K562 (cell line): ENCODE measurements at regions not wholly inside any gene's neighbourhood (a gene's known extent, or its start where the extent isn't known, plus 50 kb on each side); places are given as distances from the start of the nearest gene placed in this dataset.
A peak's percentile ranks its signal among the peaks of the same experiment; 100 is the strongest.

Source experiments
- ATAC-seq: fragments of 200-7000 bp; cut with Tn5 transposase; 3 replicates; pipeline ENCODE4 v1.9.1; 2020; ENCODE audit warnings: moderate library complexity
- BruUV-seq: library from RNA; stranded (reverse); fragments of 400-500 nt; replicated peaks from 2 replicates; lab custom pipeline; 2021; lab: Mats Ljungman, UMichigan
- CTCF ChIA-PET: fragments of 300-600 bp; formaldehyde crosslinking; extraction: SDS; loops from one replicate; lab custom pipeline; 2021; ENCODE audit warnings: low intra/inter-chr PET ratio; lab: Yijun Ruan, JAX
- POLR2A ChIA-PET: fragments of 300-600, 350-650 bp; sonication (Branson Sonifier 250); formaldehyde crosslinking; extraction: SDS; loops from one replicate; lab custom pipeline; 2021; ENCODE audit warnings: antibody characterized with exemption, inconsistent platforms; lab: Yijun Ruan, JAX
- DNase-seq, 4 experiments: peaks; one replicate each; pipeline versions ENCODE4 v3.0.0 to v3.0.0-alpha.2; 2011 to 2018; ENCODE audit warnings: low spot score in 3 of 4, mixed read lengths in 3 of 4; ENCODE audit errors: extremely low read depth in 1 of 4
- FAIRE-seq: peaks from 2 replicates; lab custom pipeline; 2011; peaks lifted over from hg19 to GRCh38; lab: Jason Lieb, UNC
- H2AFZ ChIP-seq: 2 replicates; pipeline ENCODE4 v1.6.0; 2011; ENCODE audit warnings: low read depth, low read length, control low read depth, inconsistent platforms
- H3K27ac ChIP-seq: fragments of 200-600 bp; 3 replicates; pipeline ENCODE4 v1.8.0; 2011; ENCODE audit warnings: low read depth, mild to moderate bottlenecking, control low read depth, inconsistent platforms, low read length, moderate library complexity, mixed read lengths; ENCODE audit errors: extremely low read depth
- H3K27me3 ChIP-seq, 2 experiments: fragments of 300-600 bp in 1 of 2; 2 replicates in 1 of 2; 3 replicates in 1 of 2; pipeline versions ENCODE4 v1.6.0 to v1.8.0; 2011; ENCODE audit warnings: inconsistent platforms in 2 of 2, low read length in 2 of 2, mild to moderate bottlenecking in 1 of 2, mixed read lengths in 1 of 2, moderate library complexity in 1 of 2; ENCODE audit not compliant: control insufficient read depth in 2 of 2, insufficient read depth in 2 of 2
- H3K36me3 ChIP-seq: fragments of 300-600 bp; 3 replicates; pipeline ENCODE4 v1.8.0; 2011; ENCODE audit warnings: mild to moderate bottlenecking, low read length, inconsistent platforms; ENCODE audit not compliant: control insufficient read depth, insufficient read depth
- H3K4me1 ChIP-seq, 2 experiments: fragments of 200-600 bp in 1 of 2; replicated peaks in 1 of 2; 2 replicates in 1 of 2; 3 replicates in 1 of 2; pipeline versions ENCODE4 v1.5.1 to v1.8.0; 2011; ENCODE audit warnings: inconsistent platforms in 2 of 2, low read length in 2 of 2, mild to moderate bottlenecking in 1 of 2, mixed read lengths in 1 of 2, moderate library complexity in 1 of 2; ENCODE audit not compliant: control insufficient read depth in 2 of 2, insufficient read depth in 2 of 2
- H3K4me2 ChIP-seq: 2 replicates; pipeline ENCODE4 v1.6.1; 2011; ENCODE audit warnings: low read length, control low read depth, inconsistent platforms, mixed read lengths; ENCODE audit not compliant: insufficient read depth
- H3K4me3 ChIP-seq: fragments of 200-600 bp; sonication (generic), shearing (Covaris generic); 2 replicates; pipeline ENCODE4 v1.5.1; 2016; ENCODE audit warnings: control low read depth, inconsistent platforms
- H3K79me2 ChIP-seq: fragments of 200-600 bp; 3 replicates; pipeline ENCODE4 v1.8.0; 2011; ENCODE audit warnings: low read length, inconsistent platforms; ENCODE audit not compliant: control insufficient read depth, insufficient read depth
- H3K9ac ChIP-seq, 2 experiments: 2 replicates each; pipeline versions ENCODE4 v1.6.0 to v1.6.1; 2011; ENCODE audit warnings: low read depth in 2 of 2, low read length in 2 of 2, control low read depth in 1 of 2, inconsistent platforms in 1 of 2, mild to moderate bottlenecking in 1 of 2, mixed read lengths in 1 of 2; ENCODE audit not compliant: insufficient read depth in 1 of 2
- H3K9me1 ChIP-seq: one replicate; pipeline ENCODE4 v1.6.0; 2011; ENCODE audit warnings: inconsistent platforms, mild to moderate bottlenecking, low read length, moderate library complexity; ENCODE audit not compliant: control insufficient read depth, insufficient read depth
- H3K9me3 ChIP-seq: replicated peaks from 2 replicates; pipeline ENCODE4 v1.5.1; 2011; ENCODE audit warnings: low read depth, low read length, inconsistent platforms; ENCODE audit not compliant: control insufficient read depth, insufficient read depth
- H4K20me1 ChIP-seq: replicated peaks from 2 replicates; pipeline ENCODE4 v1.6.1; 2011; ENCODE audit warnings: low read length, inconsistent platforms, mixed read lengths; ENCODE audit not compliant: control insufficient read depth, insufficient read depth
- CAMTA2 ChIP-seq: fragments of 250-450 bp; sonication (Bioruptor Pico); conservative IDR thresholded peaks from 2 replicates; pipeline ENCODE4 v1.5.1; 2022
- CBX3 ChIP-seq, 2 experiments: IDR thresholded peaks; 1 replicate in 1 of 2; 2 replicates in 1 of 2; pipeline ENCODE4 v1.6.1; 2012; ENCODE audit warnings: inconsistent platforms in 2 of 2, low read length in 2 of 2, borderline replicate concordance in 1 of 2, control low read depth in 1 of 2
- ELF2 ChIP-seq: fragments of 250-450 bp; sonication (Bioruptor Pico); IDR thresholded peaks from 2 replicates; pipeline ENCODE4 v1.5.0; 2021; ENCODE audit warnings: mild to moderate bottlenecking
- FOXK2 ChIP-seq, 2 experiments: fragments of 450-650 bp; IDR thresholded peaks in 1 of 2; conservative IDR thresholded peaks in 1 of 2; 2 replicates each; pipeline ENCODE4 v1.6.1; 2016; ENCODE audit warnings: low read depth in 2 of 2, mild to moderate bottlenecking in 1 of 2
- GTF2F1 ChIP-seq: IDR thresholded peaks from 2 replicates; pipeline ENCODE4 v1.6.1; 2011; ENCODE audit warnings: low read depth, low read length, improper control_type of control experiment
- JUN ChIP-seq, 2 experiments: sonication (generic) in 1 of 2; formaldehyde crosslinking in 1 of 2; IDR thresholded peaks; 2 replicates each; pipeline versions ENCODE4 v1.6.1 to v1.8.0; 2012 to 2022; ENCODE audit warnings: borderline replicate concordance in 2 of 2, mild to moderate bottlenecking in 2 of 2, improper control_type of control experiment in 1 of 2, low read depth in 1 of 2, low read length in 1 of 2, missing genetic modification reagents in 1 of 2
- KHSRP ChIP-seq: fragments of 450-650 bp; IDR thresholded peaks from 2 replicates; pipeline ENCODE4 v1.6.1; 2017
- MEF2D ChIP-seq: conservative IDR thresholded peaks from 2 replicates; pipeline ENCODE4 v1.6.1; 2016; ENCODE audit warnings: low read depth, missing genetic modification characterization, missing compliant biosample characterization
- MYC ChIP-seq, 2 experiments: fragments of 250-450 bp in 1 of 2; sonication (Bioruptor Pico) in 1 of 2; IDR thresholded peaks; 2 replicates each; pipeline versions ENCODE4 v1.5.1 to v1.6.1; 2012 to 2021; ENCODE audit warnings: low read depth in 2 of 2, borderline replicate concordance in 1 of 2, improper control_type of control experiment in 1 of 2, low read length in 1 of 2, mild to moderate bottlenecking in 1 of 2, moderate library complexity in 1 of 2
- RAD21 ChIP-seq, 2 experiments: fragments of 250-450 bp in 1 of 2; fragments of 450-650 bp in 1 of 2; sonication (Bioruptor Pico) in 1 of 2; formaldehyde crosslinking in 1 of 2; IDR thresholded peaks in 1 of 2; conservative IDR thresholded peaks in 1 of 2; 2 replicates each; pipeline versions ENCODE4 v1.4.0 to v1.8.0; 2020 to 2022; ENCODE audit warnings: mild to moderate bottlenecking in 2 of 2, moderate library complexity in 1 of 2
- RBFOX2 ChIP-seq: fragments of 200-400 bp; formaldehyde crosslinking; IDR thresholded peaks from 2 replicates; pipeline ENCODE4 v1.6.1; 2017; ENCODE audit warnings: low read depth, mild to moderate bottlenecking, low read length, moderate library complexity
- SAFB ChIP-seq: fragments of 200-400 bp; formaldehyde crosslinking; IDR thresholded peaks from 2 replicates; pipeline ENCODE4 v1.6.1; 2017; ENCODE audit warnings: low read depth, low read length, borderline replicate concordance
- SMARCA5 ChIP-seq: fragments of 450-650 bp; IDR thresholded peaks from 2 replicates; pipeline ENCODE4 v1.6.1; 2016
- TAF15 ChIP-seq: fragments of 200-400 bp; formaldehyde crosslinking; IDR thresholded peaks from 2 replicates; pipeline ENCODE4 v1.6.1; 2017; ENCODE audit warnings: mild to moderate bottlenecking, low read depth, low read length, moderate library complexity
- TARDBP ChIP-seq: fragments of 450-650 bp; IDR thresholded peaks from 2 replicates; pipeline ENCODE4 v1.6.1; 2016
- TCF7L2 ChIP-seq: fragments of 150-350 bp; IDR thresholded peaks from 2 replicates; pipeline ENCODE4 v1.6.1; 2016; ENCODE audit warnings: low read depth, mild to moderate bottlenecking, low read length, moderate library complexity
- ZNF3 ChIP-seq: fragments of 250-450 bp; sonication (Bioruptor Pico); IDR thresholded peaks from 2 replicates; pipeline ENCODE4 v1.5.0; 2021; ENCODE audit warnings: mild to moderate bottlenecking, moderate library complexity
- ZNF507 ChIP-seq: conservative IDR thresholded peaks from 2 replicates; pipeline ENCODE4 v1.6.1; 2017; ENCODE audit warnings: missing genetic modification characterization, missing compliant biosample characterization
- ZNF561 ChIP-seq: fragments of 450-650 bp; formaldehyde crosslinking; conservative IDR thresholded peaks from 2 replicates; pipeline ENCODE4 v1.4.0; 2020; ENCODE audit warnings: mild to moderate bottlenecking, moderate library complexity
- ZNF589 ChIP-seq: fragments of 200-800 bp; sonication (Bioruptor generic); IDR thresholded peaks from 2 replicates; pipeline ENCODE4 v1.6.1; 2016; ENCODE audit warnings: low read depth, missing genetic modification characterization, missing compliant biosample characterization
- ZNF696 ChIP-seq: fragments of 250-450 bp; sonication (Bioruptor Pico); conservative IDR thresholded peaks from 2 replicates; pipeline ENCODE4 v1.4.0; 2020; ENCODE audit warnings: mild to moderate bottlenecking, moderate library complexity
- ZNF764 ChIP-seq: fragments of 250-450 bp; sonication (Bioruptor Pico); IDR thresholded peaks from 2 replicates; pipeline ENCODE4 v1.4.0; 2020; ENCODE audit warnings: low read depth, mild to moderate bottlenecking, moderate library complexity
- WGBS: fragments of 100-300 bp; shearing (Covaris generic); methylation state at CpG from one replicate; pipeline ENCODE4 v1.1.6; 2016; ENCODE audit warnings: low coverage, mixed read lengths; ENCODE audit not compliant: insufficient coverage; ENCODE audit errors: missing lambda C conversion rate; 5-methylcytosine and 5-hydroxymethylcytosine counted together
- in situ Hi-C: fragments of 300-500 bp; cut with MboI; formaldehyde crosslinking; loops from 4 replicates; pipeline ENCODE4 v1.15.0; 2018; ENCODE audit warnings: inconsistent platforms, mixed read lengths
- intact Hi-C: fragments of 100-400 bp; cut with micrococcal nuclease; formaldehyde crosslinking; loops from 2 replicates; pipeline ENCODE4 v1.14.2; 2022
- TF ChIP-seq, protein P1 (sequence below): sonication (generic); formaldehyde crosslinking; IDR thresholded peaks from 2 replicates; pipeline ENCODE4 v1.5.0; 2020; ENCODE audit warnings: missing genetic modification reagents

DNA sequence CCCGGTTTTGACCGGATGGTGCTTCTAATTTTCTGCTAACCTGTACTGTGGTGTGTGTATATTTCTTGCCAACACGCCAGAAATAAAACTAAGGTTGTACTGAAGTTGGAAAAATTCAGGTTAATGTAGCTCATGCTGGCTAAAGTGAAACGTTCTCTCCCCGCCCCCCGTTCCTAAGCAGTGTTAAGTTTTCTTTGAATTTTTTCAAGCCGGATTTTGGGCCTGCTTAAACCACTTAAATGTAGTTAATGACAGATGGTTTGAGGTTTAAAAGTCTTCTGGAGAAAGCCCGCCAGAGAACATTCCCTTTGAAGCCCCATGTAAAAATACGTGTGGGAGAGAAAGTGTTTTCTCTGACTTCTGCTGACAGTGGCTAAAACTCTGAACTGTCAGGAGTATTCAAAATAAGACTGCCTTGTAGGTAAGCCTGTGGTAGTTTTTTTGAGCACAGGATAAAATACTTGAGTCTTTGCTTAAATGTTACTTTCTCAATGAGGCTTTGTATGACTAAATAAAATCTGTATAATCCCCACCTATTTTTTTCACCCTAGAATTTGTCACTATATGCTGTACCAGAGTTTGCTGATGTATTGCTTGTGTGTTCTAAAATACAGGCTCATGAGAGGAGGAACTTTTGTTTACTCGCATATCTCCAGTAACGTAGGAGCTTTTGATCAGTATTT lies 101.3 kb downstream of the OR2B2 start:
- H3K36me3 ChIP-seq, result peaks cover 17% of the 10 kb centered on the region
- H3K27ac ChIP-seq, result peak overlapping the region; percentile 86
- DNase-seq (peak in 1 of 4 experiments; percentile 59), FAIRE-seq (no peak), ATAC-seq (no peak)
- H3K4me3 ChIP-seq, result peak overlapping the region; percentile 71
- peak overlapping the region; percentile 95 for H3K4me2 ChIP-seq
- H2AFZ ChIP-seq, result no peak overlapping the region
- peaks cover 4 to 21% of the 10 kb centered on the region in 2 experiments; a peak in 3 of 5 replicates for H3K4me1 ChIP-seq
- peaks cover 10% of the 10 kb centered on the region for H4K20me1 ChIP-seq
- CTCF ChIA-PET, result no interaction called here
- H3K9me1 ChIP-seq, result no peaks in the 10 kb centered on the region
- H3K9ac ChIP-seq, result peak overlapping the region; percentile 87 to 99
- H3K9me3 ChIP-seq, result peaks cover 4% of the 10 kb centered on the region
- H3K27me3 ChIP-seq, result no peaks in the 10 kb centered on the region
- in situ Hi-C loops, result loop anchor here (25.0 kb wide), 1 partner anchor 1599 kb away; a partner anchor contains a TSS
- BruUV-seq, result TSS peak; percentile 39
- under 1% methylated on average over 11 of the region's 11 CpGs for WGBS
- POLR2A ChIA-PET, result interaction anchor here (0.6 to 9.3 kb wide), 23 partner anchors 10 to 1774 kb away, joined by 3 to 481 read pairs (median 7); a partner anchor contains a TSS
- intact Hi-C loops, result loop anchor here (1.0 to 2.0 kb wide), 2 partner anchors 20 to 27 kb away; a partner anchor contains a TSS
- H3K79me2 ChIP-seq, result peaks cover 69% of the 10 kb centered on the region
- no peak for TF ChIP-seq RBFOX2
- TF ChIP-seq SAFB, result no peak
- no peak for TF ChIP-seq GTF2F1
- TF ChIP-seq ZNF3 (CRISPR knock-in tag), result no peak
- TF ChIP-seq, protein P1, sequence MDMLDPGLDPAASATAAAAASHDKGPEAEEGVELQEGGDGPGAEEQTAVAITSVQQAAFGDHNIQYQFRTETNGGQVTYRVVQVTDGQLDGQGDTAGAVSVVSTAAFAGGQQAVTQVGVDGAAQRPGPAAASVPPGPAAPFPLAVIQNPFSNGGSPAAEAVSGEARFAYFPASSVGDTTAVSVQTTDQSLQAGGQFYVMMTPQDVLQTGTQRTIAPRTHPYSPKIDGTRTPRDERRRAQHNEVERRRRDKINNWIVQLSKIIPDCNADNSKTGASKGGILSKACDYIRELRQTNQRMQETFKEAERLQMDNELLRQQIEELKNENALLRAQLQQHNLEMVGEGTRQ (CRISPR knock-in tag), result no peak
- no peak for TF ChIP-seq TARDBP
- peak in 1 of 2 experiments; percentile 6; a peak in 1 of 4 replicates for TF ChIP-seq RAD21 (CRISPR knock-in tag; conservative IDR thresholded peaks at IDR 0.05 in 1 of 2, IDR thresholded peaks at IDR 0.05 in 1 of 2)
- TF ChIP-seq ZNF696 (CRISPR knock-in tag), result 0 out of 2 replicates have a peak, but pooled peaks have one; percentile 19
- TF ChIP-seq ZNF589 (CRISPR knock-in tag), result no peak
- no peak for TF ChIP-seq FOXK2 (conservative IDR thresholded peaks at IDR 0.05 in 1 of 2, IDR thresholded peaks at IDR 0.05 in 1 of 2; ENCODE audit: low read depth in 2 of 2)
- TF ChIP-seq CBX3 (IDR thresholded peaks at IDR 0.05; ENCODE audit: borderline replicate concordance in 1 of 2, low read length in 2 of 2), result no peak
- TF ChIP-seq TCF7L2, result no peak
- TF ChIP-seq TAF15, result no peak
- no peak for TF ChIP-seq ELF2 (CRISPR knock-in tag)
- no peak for TF ChIP-seq MYC (IDR thresholded peaks at IDR 0.05; ENCODE audit: low read depth, low read length)
- no peak for TF ChIP-seq MYC (CRISPR knock-in tag; IDR thresholded peaks at IDR 0.05; ENCODE audit: borderline replicate concordance, low read depth)
- TF ChIP-seq MEF2D, result no peak
- TF ChIP-seq SMARCA5, result no peak
- TF ChIP-seq ZNF764 (CRISPR knock-in tag), result 0 out of 2 replicates have a peak, but pooled peaks have one; percentile 36
- TF ChIP-seq ZNF561 (CRISPR knock-in tag), result 0 out of 2 replicates have a peak, but pooled peaks have one; percentile 73
- TF ChIP-seq CAMTA2 (CRISPR knock-in tag), result no peak
- no peak for TF ChIP-seq KHSRP
- TF ChIP-seq JUN (IDR thresholded peaks at IDR 0.05; ENCODE audit: borderline replicate concordance, low read depth, low read length), result no peak
- no peak for TF ChIP-seq JUN (CRISPR knock-in tag; IDR thresholded peaks at IDR 0.05; ENCODE audit: borderline replicate concordance)
- no peak for TF ChIP-seq ZNF507 (tag)
